NCI-H345 (cell line): ENCODE measurements at regions not wholly inside any gene's neighbourhood (a gene's known extent, or its start where the extent isn't known, plus 50 kb on each side); places are given as distances from the start of the nearest gene placed in this dataset.

Experiments
- DNase-seq: peaks from one replicate; lab custom pipeline; 2025; lab: John Stamatoyannopoulos, UW

- DNase-seq: no peak
Observed at GRCh38 chr9:85260275-85260845, 481.4 kb downstream of the AGTPBP1 start.

GRCh38 chr9:85258823-85259370 is 482.9 kb downstream of the AGTPBP1 start:
- peak; percentile 69 for DNase-seq

- no peak for DNase-seq
Observed at GRCh38 chr9:85258236-85258635, 483.5 kb downstream of the AGTPBP1 start.

GRCh38 chr9:85249313-85249621 is 492.5 kb downstream of the AGTPBP1 start:
- no peak for DNase-seq

- no peak for DNase-seq
Observed at GRCh38 chr9:85248514-85249312, 493.0 kb downstream of the AGTPBP1 start.

- no peak for DNase-seq
Observed at GRCh38 chr9:85246541-85246940, 495.2 kb downstream of the AGTPBP1 start.

- DNase-seq: no peak
Observed at GRCh38 chr9:85244856-85245255, 496.9 kb downstream of the AGTPBP1 start.

GRCh38 chr9:85243977-85244376 is 497.8 kb downstream of the AGTPBP1 start:
- no peak for DNase-seq

- DNase-seq: no peak
Observed at GRCh38 chr9:85237478-85237877, 504.3 kb downstream of the AGTPBP1 start.

- no peak for DNase-seq
Observed at GRCh38 chr9:85230081-85230480, 511.7 kb downstream of the AGTPBP1 start.

GRCh38 chr9:85228111-85228855 is 513.5 kb downstream of the AGTPBP1 start:
- no peak for DNase-seq

GRCh38 chr9:85225180-85225579 is 516.6 kb downstream of the AGTPBP1 start:
- no peak for DNase-seq

- no peak for DNase-seq
Observed at GRCh38 chr9:85224729-85225128, 517.0 kb downstream of the AGTPBP1 start.

GRCh38 chr9:85224301-85224700 is 517.5 kb downstream of the AGTPBP1 start:
- no peak for DNase-seq

- no peak for DNase-seq
Observed at GRCh38 chr9:85223506-85224125, 518.1 kb downstream of the AGTPBP1 start.

- DNase-seq: no peak
Observed at GRCh38 chr9:85216601-85217000, 525.2 kb downstream of the AGTPBP1 start.

- no peak for DNase-seq
Observed at GRCh38 chr9:85215961-85216360, 525.8 kb downstream of the AGTPBP1 start.

- DNase-seq: no peak
Observed at GRCh38 chr9:85215416-85215815, 526.3 kb downstream of the AGTPBP1 start.

- DNase-seq: no peak
Observed at GRCh38 chr9:85213650-85214607, 527.8 kb downstream of the AGTPBP1 start.

- DNase-seq: no peak
Observed at GRCh38 chr9:85212887-85213286, 528.9 kb downstream of the AGTPBP1 start.

- DNase-seq: no peak
Observed at GRCh38 chr9:85212209-85212608, 529.5 kb downstream of the AGTPBP1 start.
